Stimulated activated CD4-positive, alpha-beta T cell treated with anti-CD3 and anti-CD28 coated beads, Interleukin-15, amount 100 ng/mL, for 1 hour (primary cell): ENCODE measurements at regions not wholly inside any gene's neighbourhood (a gene's known extent, or its start where the extent isn't known, plus 50 kb on each side); places are given as distances from the start of the nearest gene placed in this dataset.

Experiments
- DNase-seq, 2 donors: peaks; one replicate each; pipeline ENCODE4 v3.0.0-alpha.2; 2020; ENCODE audit warnings: low read depth in 1 of 2, low spot score in 1 of 2

GRCh38 chr5:142435410-142436115 lies 110.7 kb upstream of the SPRY4 start:
- DNase-seq: no peak

DNA sequence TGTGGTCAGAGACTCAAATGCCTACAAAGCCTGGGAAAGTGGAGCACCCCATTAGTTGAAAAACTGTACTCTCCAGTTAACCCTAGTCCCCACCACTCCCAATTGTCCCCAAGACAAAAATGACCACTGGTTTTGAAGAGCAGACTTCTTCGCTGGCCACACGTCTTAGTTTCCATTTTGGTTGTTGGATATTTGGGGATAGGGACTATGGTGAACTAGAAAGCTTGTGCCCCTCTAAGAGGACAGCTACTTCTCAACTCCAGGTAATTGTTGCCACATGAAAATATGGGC lies 109.4 kb upstream of the SPRY4 start:
- no peak for DNase-seq

- DNase-seq: no peak
These were observed 108.9 kb upstream of the SPRY4 start for GRCh38 chr5:142433526-142434321.

DNA sequence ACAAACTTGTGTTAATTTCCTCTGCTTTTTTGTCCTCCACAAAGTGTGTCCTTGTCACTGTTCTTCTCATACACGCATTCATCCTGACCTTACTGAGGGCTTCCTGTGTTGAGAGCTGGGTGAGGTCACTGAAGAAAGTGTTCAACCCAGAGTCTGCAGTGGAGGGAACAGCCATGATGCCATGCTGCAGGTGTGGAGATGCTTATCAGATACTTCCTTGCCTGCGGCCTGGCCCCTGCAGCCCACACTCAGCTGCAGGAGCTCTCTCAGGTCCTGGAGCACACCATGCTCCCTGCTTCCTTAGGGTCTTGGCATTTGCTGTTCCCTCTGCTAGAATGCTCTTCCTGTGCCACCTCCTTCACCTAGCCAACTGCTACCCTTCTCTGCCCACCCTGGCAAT lies 108.1 kb upstream of the SPRY4 start:
- peak in 1 of 2 donors; percentile 26 for DNase-seq

DNA sequence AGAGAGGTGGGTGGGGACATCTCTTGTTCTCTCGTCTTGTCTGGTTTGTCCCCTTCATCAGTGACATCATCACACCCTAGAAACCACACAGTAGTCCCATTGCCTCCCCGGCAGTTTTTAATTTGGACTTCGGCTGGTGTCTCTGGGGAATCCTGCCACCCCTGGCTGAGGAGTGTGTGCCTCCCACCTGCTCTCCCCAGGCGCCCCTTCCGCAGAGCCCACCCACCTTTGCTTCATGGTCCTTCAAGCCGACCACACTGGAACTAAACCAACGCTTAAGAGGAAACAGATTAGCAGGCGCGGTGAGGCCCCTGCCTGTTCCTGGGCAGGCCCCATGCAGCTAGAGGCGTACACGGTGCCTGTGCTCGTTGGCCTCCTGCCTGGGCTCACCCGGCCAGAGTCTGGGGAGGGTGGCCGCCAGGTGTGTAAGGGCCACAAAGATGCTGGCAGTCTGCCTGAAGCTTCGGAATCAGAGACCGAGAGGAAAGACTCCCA lies 107.6 kb upstream of the SPRY4 start:
- no peak for DNase-seq

DNA sequence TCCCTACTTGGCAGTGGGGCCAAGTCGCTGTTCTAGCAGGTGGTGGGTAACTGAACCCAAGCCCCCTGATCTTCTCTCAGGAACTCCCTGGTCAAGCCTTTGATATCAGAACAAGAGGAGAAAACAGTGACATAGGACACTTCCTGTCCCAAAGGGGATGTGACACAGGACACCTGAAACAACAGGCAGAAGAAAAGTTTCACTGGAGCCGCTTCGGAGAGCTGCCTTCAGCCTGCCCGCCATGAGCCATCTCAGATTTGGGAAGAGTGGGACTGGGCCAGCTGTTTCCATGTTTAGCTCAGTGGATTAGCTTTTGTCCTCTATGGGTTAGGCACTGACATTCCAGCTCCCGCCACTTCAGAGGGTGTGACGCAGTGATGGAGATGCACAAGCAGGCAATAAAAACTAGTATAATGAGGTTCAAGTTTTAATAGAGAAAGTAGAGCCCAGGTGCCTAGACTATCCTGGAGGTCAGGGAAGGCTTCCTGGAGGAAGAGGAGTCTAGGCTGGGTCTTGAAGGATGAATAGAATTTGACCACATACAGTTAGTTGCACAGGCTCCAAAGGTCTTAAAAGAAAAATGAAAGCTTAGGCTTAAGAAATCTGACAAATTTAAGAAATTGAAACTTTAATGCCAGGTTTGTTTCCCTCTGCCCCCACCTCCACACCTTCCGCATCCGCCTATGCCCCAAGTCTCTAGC lies 104.1 kb upstream of the SPRY4 start:
- DNase-seq: no peak

DNA sequence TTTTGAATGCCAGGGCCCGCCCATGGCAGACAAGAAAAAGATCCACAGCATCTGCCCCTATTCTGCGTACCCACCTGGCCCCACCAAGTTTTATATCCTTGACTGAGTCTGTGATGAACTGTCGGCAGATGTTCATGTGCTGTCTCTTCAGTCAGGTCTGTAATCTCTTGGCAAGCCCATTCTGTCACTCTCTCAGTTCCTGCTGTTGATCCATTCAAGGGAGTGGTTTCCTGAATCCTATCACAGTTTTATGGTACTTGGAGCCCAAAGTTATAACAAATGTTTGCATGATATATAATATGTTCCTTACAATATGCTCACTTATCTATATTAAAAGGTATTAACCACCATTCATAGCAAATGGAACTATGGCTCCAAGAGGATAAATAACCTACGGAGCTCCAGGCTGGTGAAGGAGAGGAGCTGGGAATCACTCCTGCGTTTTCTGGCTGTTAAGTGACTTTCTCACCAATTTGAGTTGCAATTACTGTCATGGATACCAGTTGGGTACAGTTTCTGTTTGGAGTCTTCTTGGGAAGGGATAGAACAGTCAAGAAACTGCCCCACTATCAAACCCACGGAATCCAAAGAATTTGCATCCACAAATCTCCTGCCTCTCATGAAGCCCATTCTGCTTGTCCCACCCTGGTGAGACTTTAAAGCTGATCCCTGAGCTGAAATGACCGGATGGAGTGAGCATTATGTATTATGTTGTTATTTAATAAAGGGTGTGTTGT lies 103.4 kb upstream of the SPRY4 start:
- no peak for DNase-seq

DNA sequence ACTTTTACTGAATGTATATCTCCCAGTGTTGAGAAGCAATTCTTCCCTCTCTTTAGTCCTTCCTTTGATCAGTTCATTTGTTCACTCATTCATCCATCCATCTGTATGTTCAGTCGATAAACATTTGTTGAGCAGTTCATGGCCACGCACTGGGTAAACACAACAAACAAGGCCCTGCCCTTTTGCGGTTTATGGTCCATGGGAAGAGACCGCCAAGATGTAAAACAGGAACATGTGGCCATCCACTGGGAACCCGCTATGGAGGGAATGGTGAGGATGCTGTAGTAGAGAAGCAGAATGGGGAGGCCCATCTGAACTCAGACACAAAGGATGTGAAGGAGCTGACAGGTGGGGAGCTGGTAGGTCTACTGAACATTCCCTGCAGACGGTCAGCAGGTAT lies 102.7 kb upstream of the SPRY4 start:
- DNase-seq: no peak

DNA sequence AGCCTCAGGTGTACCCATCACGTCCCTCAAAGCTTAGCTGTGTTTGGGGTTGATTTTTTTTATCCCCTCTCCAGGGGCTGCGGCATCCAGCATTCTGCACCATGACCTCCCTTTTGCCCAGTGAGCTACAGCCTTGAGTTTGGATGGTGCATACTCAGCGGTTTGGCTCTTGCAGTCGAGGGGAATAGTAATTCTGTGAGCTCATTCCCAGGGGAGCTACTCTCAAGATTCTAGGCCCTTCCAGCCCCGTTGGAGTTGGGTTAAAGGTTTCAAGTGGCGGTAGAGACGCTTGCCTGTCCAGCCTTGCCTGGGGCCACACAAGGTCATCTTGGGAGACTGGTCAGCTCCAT lies 102.2 kb upstream of the SPRY4 start:
- no peak for DNase-seq

DNA sequence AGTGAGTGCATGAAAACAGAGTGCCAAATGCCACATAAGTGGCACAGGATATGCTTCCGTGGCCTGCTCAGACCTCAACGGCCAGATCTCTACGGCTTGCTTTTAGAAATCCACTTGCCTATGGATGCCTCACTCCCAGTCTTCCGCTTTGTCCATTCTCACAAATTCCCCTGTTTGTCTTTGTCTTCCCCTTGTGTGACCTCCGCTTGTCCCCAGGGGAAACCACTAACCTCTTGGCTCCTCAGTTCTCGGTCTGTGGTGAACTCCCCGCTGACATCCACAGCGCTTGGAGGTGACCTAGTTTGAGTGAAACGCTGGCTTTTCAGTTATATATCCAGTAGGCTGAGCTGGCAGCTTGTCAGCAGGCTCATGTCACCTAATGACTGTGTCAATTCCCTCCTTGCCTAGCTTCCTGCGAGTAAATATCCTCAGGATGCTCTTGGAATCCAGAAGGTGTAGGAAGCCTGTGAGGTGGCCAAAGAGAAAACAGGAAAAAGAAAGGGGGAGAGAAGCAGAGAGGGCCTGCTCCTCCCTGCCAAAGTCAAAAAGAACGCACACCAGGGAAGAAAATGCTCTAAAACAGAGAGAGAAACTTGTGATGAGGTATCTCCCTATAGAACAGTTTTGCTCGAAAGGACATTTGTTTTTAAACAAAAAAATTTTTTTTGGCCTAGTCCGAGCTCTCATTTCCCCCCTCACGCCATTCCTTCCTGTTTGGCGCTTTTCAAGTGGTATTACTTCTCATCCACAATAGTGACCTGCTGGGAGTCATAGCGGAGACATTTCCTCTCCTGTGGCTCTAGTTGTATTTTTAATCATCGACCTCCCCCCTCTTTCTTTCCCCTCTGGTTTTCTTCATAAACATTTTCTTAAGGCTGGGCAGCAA lies 101.6 kb upstream of the SPRY4 start:
- no peak for DNase-seq

DNA sequence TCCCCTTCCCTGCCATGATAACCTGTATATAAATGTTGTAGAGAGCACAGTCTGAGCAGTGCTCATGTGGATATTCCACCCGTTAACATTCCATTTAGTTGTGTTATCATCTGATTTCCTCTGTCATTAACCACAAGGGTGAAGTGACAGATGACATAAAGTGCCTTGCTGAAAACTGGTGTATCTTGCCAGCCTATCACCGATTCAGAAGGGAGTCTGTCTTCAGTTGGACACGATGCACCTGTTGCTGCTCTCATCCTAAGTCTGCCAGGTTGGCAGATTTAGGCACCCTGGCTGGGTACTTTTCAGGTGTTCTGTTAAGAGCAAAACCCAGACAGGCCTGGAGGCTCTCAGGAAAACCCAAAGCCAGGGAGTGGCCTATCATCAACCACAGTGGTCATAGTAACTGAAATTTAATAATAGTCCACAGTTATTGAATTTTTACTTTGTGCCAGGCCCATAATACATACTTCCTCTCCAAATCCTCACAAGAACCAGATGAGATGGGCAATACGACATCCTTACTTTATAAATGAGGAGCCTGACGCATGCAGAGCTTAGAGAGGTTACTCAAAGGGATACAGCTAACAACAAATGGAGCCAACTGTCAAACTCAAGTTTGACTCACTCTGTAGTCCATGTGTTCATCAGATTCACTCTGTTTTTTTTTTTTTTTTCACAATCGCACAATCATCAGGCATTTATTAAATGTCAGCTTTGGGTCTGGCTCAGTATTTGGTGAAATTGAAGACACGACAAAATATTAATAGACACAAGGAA lies 100.7 kb upstream of the SPRY4 start:
- no peak for DNase-seq

DNA sequence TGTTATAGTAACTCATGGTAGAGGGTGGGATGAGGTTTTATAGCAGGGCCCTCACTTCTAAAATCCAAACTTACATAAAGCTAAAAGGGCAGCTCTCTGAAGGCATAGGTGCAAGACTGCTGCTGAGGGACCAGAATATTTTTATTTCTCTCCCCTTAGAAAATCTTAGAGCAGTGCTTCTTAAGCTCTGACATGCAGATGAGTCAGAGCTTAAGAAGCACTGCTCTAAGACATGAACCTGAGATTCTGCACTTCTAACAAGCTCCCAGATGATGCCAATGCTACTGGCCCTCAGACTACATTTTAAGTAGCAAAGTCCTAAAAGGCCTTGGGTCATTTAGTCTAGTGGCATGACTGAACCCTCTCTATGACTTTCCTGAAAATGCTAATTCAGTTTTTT lies 97.6 kb upstream of the SPRY4 start:
- DNase-seq: no peak

DNA sequence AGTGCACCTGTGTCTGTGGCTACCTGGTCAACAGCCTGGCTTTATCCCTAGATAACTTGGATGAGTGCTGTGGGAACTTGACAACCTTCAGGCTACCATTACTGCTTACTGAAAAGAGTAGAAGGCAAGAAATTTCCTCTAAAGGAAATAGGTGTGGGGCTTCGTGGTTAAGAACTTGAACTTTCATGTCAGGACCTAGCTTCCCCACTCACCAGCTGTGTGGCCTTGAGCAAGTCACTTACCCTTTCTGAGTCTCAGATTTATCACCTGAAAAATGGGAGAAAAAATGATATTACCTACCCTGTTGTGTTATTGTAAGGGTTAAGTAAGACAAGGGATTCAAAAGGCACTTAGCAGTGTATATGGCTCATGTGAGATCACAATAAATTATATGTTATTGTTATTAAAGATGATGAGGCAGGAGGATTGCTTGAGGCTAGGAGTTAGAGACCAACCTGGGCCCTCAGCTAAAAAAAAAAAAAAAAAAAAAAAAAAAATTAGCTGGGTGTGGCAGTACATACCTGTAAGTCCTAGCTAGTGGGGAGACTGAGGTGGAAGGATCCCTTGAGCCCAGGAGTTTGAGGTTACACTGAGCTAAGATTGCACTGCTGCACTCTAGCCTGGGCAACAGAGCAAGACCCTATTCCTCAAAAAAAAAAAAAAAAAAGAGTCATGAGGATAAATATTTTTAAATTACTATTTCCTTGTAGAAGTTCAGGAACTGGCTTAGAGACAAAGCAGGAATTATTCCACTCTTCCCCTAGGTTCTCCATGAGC lies 97.0 kb upstream of the SPRY4 start:
- DNase-seq: no peak

- no peak for DNase-seq
These were observed 96.4 kb upstream of the SPRY4 start for GRCh38 chr5:142421228-142421617.

DNA sequence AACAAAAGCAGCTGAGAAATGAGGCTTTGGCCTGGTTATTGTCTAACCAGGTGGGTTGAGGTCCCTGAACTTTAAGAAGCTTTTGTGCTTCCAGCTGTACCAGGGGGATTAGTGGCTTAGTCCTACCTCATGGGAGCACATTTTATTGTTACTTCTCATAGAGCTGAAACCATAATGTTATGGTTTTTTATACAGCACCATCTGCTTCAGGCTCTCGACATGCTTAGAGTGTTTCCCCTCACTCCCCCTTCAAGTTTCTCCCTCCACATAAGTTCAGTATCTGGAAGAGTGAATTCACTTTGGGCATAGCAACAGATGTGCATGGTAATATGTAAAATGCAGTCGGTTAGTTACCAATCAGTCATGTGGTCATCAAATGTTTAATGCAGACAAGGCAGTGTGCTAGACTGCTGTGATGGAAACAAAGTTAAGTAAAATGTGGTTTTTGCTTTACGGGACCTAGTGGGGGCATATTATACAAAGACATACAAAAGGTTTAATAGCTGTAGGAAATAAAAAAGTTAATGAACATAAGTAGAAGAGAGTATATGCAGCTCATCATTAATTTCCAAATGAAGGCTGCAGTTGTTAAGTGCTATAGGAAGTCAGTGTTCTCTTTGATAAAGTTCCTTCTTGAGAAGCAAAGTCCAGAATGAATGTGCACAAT lies 95.9 kb upstream of the SPRY4 start:
- no peak for DNase-seq

GRCh38 chr5:142412581-142412980 lies 87.8 kb upstream of the SPRY4 start:
- DNase-seq: no peak

DNA sequence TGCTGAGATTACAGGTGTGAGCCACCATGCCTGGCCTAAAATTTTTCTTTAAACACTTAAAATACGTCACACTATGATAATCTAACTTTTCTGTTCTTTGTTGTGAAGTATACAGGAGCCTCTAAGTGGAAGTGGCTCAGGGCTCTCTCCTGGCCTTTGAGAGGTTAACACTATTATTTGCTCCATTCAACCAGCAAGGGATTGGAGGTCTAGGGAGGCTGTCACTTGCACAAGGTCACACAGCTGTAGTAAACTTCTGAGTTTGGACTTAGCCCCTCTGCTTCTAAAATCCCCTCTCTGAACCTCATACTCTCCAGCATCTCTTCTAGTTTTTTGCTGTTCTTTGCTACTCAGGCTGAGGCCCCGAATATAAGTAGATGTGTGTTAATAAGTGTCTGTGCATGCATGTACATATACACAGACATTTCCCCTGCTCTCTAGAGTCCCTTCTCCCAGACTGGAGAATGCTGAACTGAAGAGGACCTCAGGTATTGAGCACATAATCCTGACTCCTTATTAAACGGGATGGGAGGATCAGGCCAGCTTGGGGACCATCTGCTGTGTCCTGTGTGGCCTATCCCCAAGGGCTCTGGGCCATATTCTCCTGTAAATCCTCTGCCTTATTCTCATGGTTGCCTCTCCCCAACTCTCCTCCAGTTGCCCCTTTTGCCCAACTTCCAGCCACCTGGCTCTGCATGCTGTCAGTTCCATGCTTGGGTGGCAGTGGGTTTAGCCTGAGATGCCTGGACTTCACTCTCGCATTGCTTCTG lies 87.0 kb upstream of the SPRY4 start:
- no peak for DNase-seq

GRCh38 chr5:142411103-142411502 lies 86.3 kb upstream of the SPRY4 start:
- no peak for DNase-seq
